H1 (cell line): ENCODE measurements at regions not wholly inside any gene's neighbourhood (a gene's known extent, or its start where the extent isn't known, plus 50 kb on each side); places are given as distances from the start of the nearest gene placed in this dataset.

Experiments
- CTCF ChIA-PET: fragments of 300-600 bp; sonication (Branson Sonifier 250); formaldehyde crosslinking; loops from one replicate; lab custom pipeline; 2021; ENCODE audit not compliant: partially characterized antibody; lab: Charles Lee
- POLR2A ChIA-PET: fragments of 300-600 bp; sonication (Branson Sonifier 250); formaldehyde crosslinking; loops from one replicate; lab custom pipeline; 2021; ENCODE audit warnings: inconsistent platforms; ENCODE audit not compliant: partially characterized antibody; lab: Charles Lee
- DNase-seq, 2 experiments: peaks; one replicate each; pipeline versions ENCODE4 v3.0.0 to v3.0.0-alpha.2; 2010 to 2022; ENCODE audit warnings: low spot score in 2 of 2, low read depth in 1 of 2, mixed read lengths in 1 of 2
- FAIRE-seq: peaks from 2 replicates; lab custom pipeline; 2011; peaks lifted over from hg19 to GRCh38; lab: Jason Lieb, UNC
- H2AFZ ChIP-seq: 2 replicates; pipeline ENCODE4 v1.8.1; 2012; ENCODE audit warnings: low read length, inconsistent platforms
- H2AK5ac ChIP-seq: 2 replicates; pipeline ENCODE4 v1.6.1; 2013; ENCODE audit warnings: low read depth, low read length
- H2BK120ac ChIP-seq: replicated peaks from 2 replicates; pipeline ENCODE3; 2013; ENCODE audit warnings: low read depth, low read length, inconsistent platforms
- H2BK12ac ChIP-seq: 2 replicates; pipeline ENCODE4 v1.6.1; 2013; ENCODE audit warnings: low read depth, low read length
- H2BK15ac ChIP-seq: 2 replicates; pipeline ENCODE4 v1.6.1; 2013; ENCODE audit warnings: low read length
- H2BK20ac ChIP-seq: 2 replicates; pipeline ENCODE4 v1.6.1; 2013; ENCODE audit warnings: low read length
- H2BK5ac ChIP-seq: 2 replicates; pipeline ENCODE4 v1.6.1; 2013; ENCODE audit warnings: low read depth, low read length
- H3K14ac ChIP-seq: 2 replicates; pipeline ENCODE4 v1.6.1; 2013; ENCODE audit warnings: inconsistent platforms; ENCODE audit not compliant: insufficient read length
- H3K18ac ChIP-seq: 2 replicates; pipeline ENCODE4 v1.6.1; 2013; ENCODE audit warnings: low read length; ENCODE audit errors: extremely low read depth
- H3K23ac ChIP-seq: 2 replicates; pipeline ENCODE4 v1.6.1; 2013; ENCODE audit warnings: inconsistent platforms; ENCODE audit not compliant: insufficient read length
- H3K23me2 ChIP-seq: 2 replicates; pipeline ENCODE4 v1.6.1; 2013; ENCODE audit warnings: low read depth, low read length
- H3K27ac ChIP-seq: 2 replicates; pipeline ENCODE4 v1.6.1; 2011; ENCODE audit warnings: low read depth, low read length, inconsistent platforms
- H3K27me3 ChIP-seq, 4 experiments: replicated peaks in 1 of 4; 1 replicate in 1 of 4; 2 replicates in 3 of 4; pipeline versions ENCODE4 v1.6.1 to v1.8.1; 2011 to 2013; ENCODE audit warnings: low read length in 3 of 4, mild to moderate bottlenecking in 3 of 4, inconsistent platforms in 2 of 4, mixed read lengths in 2 of 4, moderate library complexity in 1 of 4; ENCODE audit not compliant: control insufficient read depth in 3 of 4, insufficient read depth in 3 of 4; ENCODE audit errors: extremely low read depth in 1 of 4
- H3K36me3 ChIP-seq, 4 experiments: 2 replicates each; pipeline versions ENCODE4 v1.6.1 to v1.8.1; 2011 to 2013; ENCODE audit warnings: mild to moderate bottlenecking in 4 of 4, low read length in 3 of 4, moderate library complexity in 2 of 4, control low read depth in 1 of 4, inconsistent platforms in 1 of 4; ENCODE audit not compliant: insufficient read depth in 4 of 4, control insufficient read depth in 2 of 4
- H3K4ac ChIP-seq: replicated peaks from 2 replicates; pipeline ENCODE3; 2013; ENCODE audit warnings: low read length, low read depth, mixed read lengths, inconsistent platforms; ENCODE audit not compliant: insufficient read length
- H3K4me1 ChIP-seq, 4 experiments: replicated peaks in 1 of 4; 1 replicate in 1 of 4; 2 replicates in 3 of 4; pipeline versions ENCODE4 v1.6.1 to v1.8.1; 2011 to 2013; ENCODE audit warnings: low read length in 3 of 4, inconsistent platforms in 2 of 4, mixed read lengths in 1 of 4; ENCODE audit not compliant: insufficient read depth in 4 of 4, control insufficient read depth in 3 of 4
- H3K4me2 ChIP-seq, 2 experiments: 2 replicates each; pipeline versions ENCODE4 v1.6.1 to v1.8.1; 2011 to 2013; ENCODE audit warnings: low read depth in 2 of 2, low read length in 2 of 2, control low read depth in 1 of 2, inconsistent platforms in 1 of 2, mild to moderate bottlenecking in 1 of 2; ENCODE audit not compliant: insufficient read depth in 1 of 2
- H3K4me3 ChIP-seq, 4 experiments: fragments of 200-600, 300-600 bp in 1 of 4; sonication (generic), shearing (Covaris generic), sonication (Bioruptor Twin) in 1 of 4; 2 replicates each; pipeline versions ENCODE4 v1.5.1 to v1.8.1; 2011 to 2016; ENCODE audit warnings: low read length in 4 of 4, low read depth in 3 of 4, control low read depth in 2 of 4, inconsistent platforms in 2 of 4, mild to moderate bottlenecking in 2 of 4, mixed read lengths in 1 of 4, moderate library complexity in 1 of 4; ENCODE audit not compliant: insufficient read depth in 2 of 4; ENCODE audit errors: extremely low read depth in 1 of 4
- H3K56ac ChIP-seq: replicated peaks from 2 replicates; pipeline ENCODE3; 2013; ENCODE audit warnings: low read depth, mild to moderate bottlenecking, mixed read lengths, low read length, inconsistent platforms; ENCODE audit not compliant: insufficient read length
- H3K79me1 ChIP-seq: 2 replicates; pipeline ENCODE4 v1.6.1; 2013; ENCODE audit warnings: low read depth, low read length, control low read depth
- H3K79me2 ChIP-seq, 2 experiments: 2 replicates each; pipeline versions ENCODE4 v1.6.1 to v1.8.1; 2012 to 2013; ENCODE audit warnings: low read length in 2 of 2, mild to moderate bottlenecking in 2 of 2, inconsistent platforms in 1 of 2; ENCODE audit not compliant: insufficient read depth in 2 of 2, control insufficient read depth in 1 of 2
- H3K9ac ChIP-seq, 4 experiments: replicated peaks in 1 of 4; 1 replicate in 1 of 4; 2 replicates in 3 of 4; pipeline versions ENCODE4 v1.6.1 to v1.8.1; 2011 to 2013; ENCODE audit warnings: low read depth in 3 of 4, low read length in 3 of 4, control low read depth in 2 of 4, mild to moderate bottlenecking in 2 of 4, moderate library complexity in 2 of 4, inconsistent platforms in 1 of 4; ENCODE audit errors: extremely low read depth in 1 of 4
- H3K9me3 ChIP-seq, 2 experiments: 2 replicates each; pipeline versions ENCODE4 v1.6.1 to v1.8.1; 2012 to 2013; ENCODE audit warnings: mild to moderate bottlenecking in 2 of 2, moderate library complexity in 2 of 2, control low read depth in 1 of 2, inconsistent platforms in 1 of 2, low read depth in 1 of 2, low read length in 1 of 2, mixed read lengths in 1 of 2; ENCODE audit not compliant: insufficient read depth in 2 of 2
- H4K20me1 ChIP-seq, 2 experiments: replicated peaks in 1 of 2; 2 replicates each; pipeline versions ENCODE3 to v1.8.1; 2011 to 2013; ENCODE audit warnings: inconsistent platforms in 2 of 2, low read length in 2 of 2, mild to moderate bottlenecking in 1 of 2; ENCODE audit not compliant: insufficient read depth in 2 of 2, control insufficient read depth in 1 of 2
- H4K5ac ChIP-seq: 2 replicates; pipeline ENCODE4 v1.6.1; 2013; ENCODE audit warnings: low read length, low read depth, mixed read lengths, inconsistent platforms; ENCODE audit not compliant: insufficient read length
- H4K8ac ChIP-seq: 2 replicates; pipeline ENCODE4 v1.8.0; 2013; ENCODE audit warnings: mild to moderate bottlenecking, moderate library complexity, low read length, inconsistent platforms; ENCODE audit not compliant: insufficient read depth; ENCODE audit errors: extremely low read depth
- H4K91ac ChIP-seq: replicated peaks from 2 replicates; pipeline ENCODE3; 2013; ENCODE audit warnings: low read length, mixed read lengths, inconsistent platforms; ENCODE audit not compliant: insufficient read length
- MAFK ChIP-seq: IDR thresholded peaks from 2 replicates; pipeline ENCODE4 v1.6.1; 2012; ENCODE audit warnings: low read depth, mild to moderate bottlenecking, improper control_type of control experiment, low read length
- SP4 ChIP-seq: IDR thresholded peaks from 2 replicates; pipeline ENCODE4 v1.6.1; 2012; ENCODE audit warnings: low read length, inconsistent platforms
- WGBS, 2 experiments: shearing (Covaris generic) in 1 of 2; methylation state at CpG; one replicate each; pipeline versions ENCODE4 v1.1.6 to v1.1.7; 2013 to 2015; ENCODE audit warnings: low lambda C conversion rate in 2 of 2, mixed read lengths in 2 of 2, inconsistent platforms in 1 of 2, low coverage in 1 of 2, missing lambda C conversion rate in 1 of 2; ENCODE audit not compliant: insufficient replicate concordance in 2 of 2, insufficient coverage in 1 of 2, insufficient read length in 1 of 2; ENCODE audit errors: extremely low coverage in 1 of 2, missing lambda C conversion rate in 1 of 2; 5-methylcytosine and 5-hydroxymethylcytosine counted together

GRCh38 chr4:180538384-180539057, 1704.7 kb upstream of the TENM3 start:
- H3K9ac ChIP-seq = no peak overlapping the region
- H4K5ac ChIP-seq = no peak overlapping the region
- no peak overlapping the region for H4K91ac ChIP-seq
- H3K18ac ChIP-seq = no peak overlapping the region
- no peaks in the 10 kb centered on the region for H3K9me3 ChIP-seq
- peak overlapping the region in 1 of 2 experiments; percentile 33; a peak in 1 of 4 replicates for H3K4me2 ChIP-seq
- H2BK12ac ChIP-seq = no peak overlapping the region
- H4K8ac ChIP-seq = no peak overlapping the region
- no peak overlapping the region for H3K4ac ChIP-seq
- TF ChIP-seq MAFK = peak; percentile 49; the same call in 1 of the 2 replicates
- TF ChIP-seq SP4 = no peak
- no peaks in the 10 kb centered on the region for H3K79me1 ChIP-seq
- no peaks in the 10 kb centered on the region for H3K27me3 ChIP-seq
- WGBS, 2 experiments = 62% methylated on average over 8 of the region's 8 CpGs; no CpG with 5 or more reads in 1 of the 2 experiments
- no peaks in the 10 kb centered on the region for H3K79me2 ChIP-seq
- H3K4me1 ChIP-seq = peaks cover 4 to 17% (median 11%) of the 10 kb centered on the region in 4 experiments; a peak in 4 of 7 replicates
- no peak overlapping the region for H2BK15ac ChIP-seq
- no peak overlapping the region for H3K27ac ChIP-seq
- H3K56ac ChIP-seq = no peak overlapping the region
- no peak overlapping the region for H3K23ac ChIP-seq
- peak overlapping the region; percentile 64; the same call in 1 of the 2 replicates for H2AFZ ChIP-seq
- H3K36me3 ChIP-seq = no peaks in the 10 kb centered on the region
- no peaks in the 10 kb centered on the region for H4K20me1 ChIP-seq
- H3K4me3 ChIP-seq = no peak overlapping the region
- DNase-seq (no peak), FAIRE-seq (peak; percentile 55)
- ChIA-PET POLR2A (no interaction called here), CTCF (no interaction called here)
- no peak overlapping the region for H2BK20ac ChIP-seq
- peaks cover 2% of the 10 kb centered on the region; the same call in 1 of the 2 replicates for H3K23me2 ChIP-seq
- H2AK5ac ChIP-seq = no peak overlapping the region
- H2BK120ac ChIP-seq = no peak overlapping the region
- H2BK5ac ChIP-seq = no peak overlapping the region
- no peak overlapping the region for H3K14ac ChIP-seq
